ENCODE measurements at regions not wholly inside any gene's neighbourhood (a gene's known extent, or its start where the extent isn't known, plus 50 kb on each side); places are given as distances from the start of the nearest gene placed in this dataset.

GRCh38 chr14:101232340-101233020 lies 328.8 kb upstream of the DIO3 start:
- intact Hi-C loops (cut with micrococcal nuclease): no loop called here
- TF ChIP-seq, protein P1, sequence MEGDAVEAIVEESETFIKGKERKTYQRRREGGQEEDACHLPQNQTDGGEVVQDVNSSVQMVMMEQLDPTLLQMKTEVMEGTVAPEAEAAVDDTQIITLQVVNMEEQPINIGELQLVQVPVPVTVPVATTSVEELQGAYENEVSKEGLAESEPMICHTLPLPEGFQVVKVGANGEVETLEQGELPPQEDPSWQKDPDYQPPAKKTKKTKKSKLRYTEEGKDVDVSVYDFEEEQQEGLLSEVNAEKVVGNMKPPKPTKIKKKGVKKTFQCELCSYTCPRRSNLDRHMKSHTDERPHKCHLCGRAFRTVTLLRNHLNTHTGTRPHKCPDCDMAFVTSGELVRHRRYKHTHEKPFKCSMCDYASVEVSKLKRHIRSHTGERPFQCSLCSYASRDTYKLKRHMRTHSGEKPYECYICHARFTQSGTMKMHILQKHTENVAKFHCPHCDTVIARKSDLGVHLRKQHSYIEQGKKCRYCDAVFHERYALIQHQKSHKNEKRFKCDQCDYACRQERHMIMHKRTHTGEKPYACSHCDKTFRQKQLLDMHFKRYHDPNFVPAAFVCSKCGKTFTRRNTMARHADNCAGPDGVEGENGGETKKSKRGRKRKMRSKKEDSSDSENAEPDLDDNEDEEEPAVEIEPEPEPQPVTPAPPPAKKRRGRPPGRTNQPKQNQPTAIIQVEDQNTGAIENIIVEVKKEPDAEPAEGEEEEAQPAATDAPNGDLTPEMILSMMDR (IDR thresholded peaks at IDR 0.05): no peak
- Histone ChIP-seq H3K4me3 (replicated peaks in 1 of 3; ENCODE audit: low read depth in 2 of 3, low read length in 3 of 3) (no peak overlapping the region), H3K79me2 (ENCODE audit: insufficient read depth, low read length) (no peaks in the 10 kb centered on the region), H2AFZ (ENCODE audit: insufficient read depth, low read depth, low read length, poor library complexity, severe bottlenecking) (no peak overlapping the region), H3K4me1 (ENCODE audit: control insufficient read depth in 1 of 2, insufficient read depth in 2 of 2, low read length in 2 of 2) (no peaks in the 10 kb centered on the region), H3K4me2 (replicated peaks; ENCODE audit: extremely low read depth, low read length, poor library complexity, severe bottlenecking) (no peak overlapping the region), H3K9ac (ENCODE audit: insufficient read depth, low read length, poor library complexity, severe bottlenecking) (no peak overlapping the region), H3K9me3 (replicated peaks in 1 of 2; ENCODE audit: control insufficient read depth in 1 of 2, insufficient read depth in 1 of 2, low read length in 2 of 2) (no peaks in the 10 kb centered on the region), H3K36me3 (replicated peaks in 1 of 2; ENCODE audit: control insufficient read depth in 1 of 2, insufficient read depth in 2 of 2, low read length in 2 of 2) (no peaks in the 10 kb centered on the region), H4K20me1 (ENCODE audit: insufficient read depth, low read length) (no peaks in the 10 kb centered on the region), H3K27ac (ENCODE audit: low read depth in 1 of 2, low read length in 2 of 2) (no peak overlapping the region), H3K27me3 (ENCODE audit: control insufficient read depth in 2 of 2, insufficient read depth in 2 of 2, low read length in 2 of 2) (no peaks in the 10 kb centered on the region)
- Mint-ChIP-seq H3K4me1 (no peaks in the 10 kb centered on the region), H3K4me3 (no peak overlapping the region), H3K27me3 (ENCODE audit: low read depth in 3 of 3) (peaks cover 0 to 6% (median 4%) of the 10 kb centered on the region in 3 donors), H3K9me3 (peaks cover 0 to 2% (median 0%) of the 10 kb centered on the region in 7 donors), H3K36me3 (no peaks in the 10 kb centered on the region), H3K27ac (no peak overlapping the region)
- no peak for DNase-seq
- WGBS (ENCODE audit: insufficient coverage): 70% methylated on average over 20 of the region's 21 CpGs

DNA sequence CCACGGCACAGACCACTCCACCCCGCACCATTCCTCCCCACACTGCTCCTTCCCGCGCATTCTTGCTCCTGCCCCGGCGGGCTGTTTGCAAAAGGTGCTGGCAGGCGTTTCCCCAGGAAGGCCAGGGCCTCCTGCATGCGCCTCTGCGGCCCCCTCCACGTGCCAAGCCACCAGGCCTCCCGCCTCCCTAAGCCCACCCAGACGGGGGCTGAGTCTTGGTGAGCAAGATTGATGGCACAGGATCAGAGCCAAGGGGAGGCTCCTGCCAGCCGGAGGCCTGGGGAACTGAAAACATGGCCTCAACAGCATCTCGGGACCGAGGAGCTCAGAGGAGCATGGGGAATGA lies 328.3 kb upstream of the DIO3 start:
- Histone ChIP-seq H3K4me2 (replicated peaks; ENCODE audit: extremely low read depth, low read length, poor library complexity, severe bottlenecking) (no peak overlapping the region), H3K27me3 (ENCODE audit: control insufficient read depth in 2 of 2, insufficient read depth in 2 of 2, low read length in 2 of 2) (no peaks in the 10 kb centered on the region), H3K27ac (ENCODE audit: low read depth in 1 of 2, low read length in 2 of 2) (no peak overlapping the region), H3K4me3 (replicated peaks in 1 of 3; ENCODE audit: low read depth in 2 of 3, low read length in 3 of 3) (no peak overlapping the region), H3K4me1 (ENCODE audit: control insufficient read depth in 1 of 2, insufficient read depth in 2 of 2, low read length in 2 of 2) (no peaks in the 10 kb centered on the region), H4K20me1 (ENCODE audit: insufficient read depth, low read length) (no peaks in the 10 kb centered on the region), H3K9ac (ENCODE audit: insufficient read depth, low read length, poor library complexity, severe bottlenecking) (no peak overlapping the region), H3K9me3 (replicated peaks in 1 of 2; ENCODE audit: control insufficient read depth in 1 of 2, insufficient read depth in 1 of 2, low read length in 2 of 2) (no peaks in the 10 kb centered on the region), H3K79me2 (ENCODE audit: insufficient read depth, low read length) (no peaks in the 10 kb centered on the region), H2AFZ (ENCODE audit: insufficient read depth, low read depth, low read length, poor library complexity, severe bottlenecking) (no peak overlapping the region), H3K36me3 (replicated peaks in 1 of 2; ENCODE audit: control insufficient read depth in 1 of 2, insufficient read depth in 2 of 2, low read length in 2 of 2) (no peaks in the 10 kb centered on the region)
- Mint-ChIP-seq H3K4me3 (no peak overlapping the region), H3K27ac (no peak overlapping the region), H3K27me3 (ENCODE audit: low read depth in 3 of 3) (peaks cover 0 to 7% (median 4%) of the 10 kb centered on the region in 3 donors), H3K9me3 (peaks cover 0 to 2% (median 0%) of the 10 kb centered on the region in 7 donors), H3K36me3 (no peaks in the 10 kb centered on the region), H3K4me1 (no peaks in the 10 kb centered on the region)
- DNase-seq: no peak
- intact Hi-C loops (cut with micrococcal nuclease): no loop called here
- WGBS (ENCODE audit: insufficient coverage): 2% methylated on average over 12 of the region's 15 CpGs
- TF ChIP-seq, protein P1 (IDR thresholded peaks at IDR 0.05): no peak

Measured in CD14-positive monocyte (primary cell).